CD4-positive, alpha-beta memory T cell (primary cell): ENCODE measurements at regions not wholly inside any gene's neighbourhood (a gene's known extent, or its start where the extent isn't known, plus 50 kb on each side); places are given as distances from the start of the nearest gene placed in this dataset.

Experiments
- CTCF ChIA-PET: fragments of 350-600 bp; sonication (Branson Sonifier 250); formaldehyde crosslinking; loops from one replicate; lab custom pipeline; 2021; ENCODE audit warnings: inconsistent platforms; ENCODE audit not compliant: partially characterized antibody; lab: Charles Lee
- POLR2A ChIA-PET: fragments of 350-600 bp; sonication (Branson Sonifier 250); formaldehyde crosslinking; loops from one replicate; lab custom pipeline; 2021; ENCODE audit not compliant: partially characterized antibody; lab: Charles Lee
- DNase-seq, 5 donors: peaks; one replicate each; pipeline versions ENCODE4 v3.0.0 to v3.0.0-alpha.2; 2020 to 2022; ENCODE audit warnings: mixed read lengths in 1 of 5
- H3K27ac ChIP-seq: one replicate; pipeline ENCODE4 v1.7.0; 2013; ENCODE audit warnings: low read depth, low read length
- H3K27me3 ChIP-seq: 2 replicates; pipeline ENCODE4 v1.7.0; 2013; ENCODE audit warnings: mild to moderate bottlenecking, low read length, moderate library complexity; ENCODE audit not compliant: insufficient read depth
- H3K36me3 ChIP-seq: 2 replicates; pipeline ENCODE4 v1.7.0; 2013; ENCODE audit warnings: mild to moderate bottlenecking, low read length, moderate library complexity; ENCODE audit not compliant: insufficient read depth
- H3K4me1 ChIP-seq: 2 replicates; pipeline ENCODE4 v1.7.0; 2013; ENCODE audit warnings: mild to moderate bottlenecking, low read length, moderate library complexity; ENCODE audit not compliant: insufficient read depth
- H3K4me3 ChIP-seq, 2 donors: one replicate each; pipeline ENCODE4 v1.7.0; 2013; ENCODE audit warnings: low read length in 2 of 2, mild to moderate bottlenecking in 1 of 2
- H3K9me3 ChIP-seq, 2 donors: one replicate each; pipeline ENCODE4 v1.7.0; 2013; ENCODE audit warnings: low read length in 2 of 2, control low read depth in 1 of 2; ENCODE audit not compliant: control insufficient read depth in 1 of 2
- H3K27ac Mint-ChIP-seq, 7 donors: one replicate each; pipeline ENCODE4 v1.8.0; 2020 to 2021; ENCODE audit warnings: mixed read lengths in 7 of 7, mild to moderate bottlenecking in 6 of 7, inconsistent platforms in 3 of 7, moderate library complexity in 3 of 7
- H3K27me3 Mint-ChIP-seq, 2 donors: one replicate each; pipeline ENCODE4 v1.8.0; 2020 to 2021; ENCODE audit warnings: mixed read lengths in 2 of 2
- H3K36me3 Mint-ChIP-seq, 2 donors: one replicate each; pipeline ENCODE4 v1.8.0; 2020 to 2021; ENCODE audit warnings: mixed read lengths in 2 of 2, inconsistent platforms in 1 of 2, mild to moderate bottlenecking in 1 of 2
- H3K4me1 Mint-ChIP-seq, 4 donors: one replicate each; pipeline ENCODE4 v1.8.0; 2020 to 2021; ENCODE audit warnings: mixed read lengths in 4 of 4, mild to moderate bottlenecking in 1 of 4
- H3K4me3 Mint-ChIP-seq, 8 donors: one replicate each; pipeline ENCODE4 v1.8.0; 2020 to 2021; ENCODE audit warnings: mixed read lengths in 8 of 8, mild to moderate bottlenecking in 7 of 8, moderate library complexity in 6 of 8, inconsistent platforms in 3 of 8
- H3K9me3 Mint-ChIP-seq, 8 donors: one replicate each; pipeline ENCODE4 v1.8.0; 2020 to 2021; ENCODE audit warnings: mixed read lengths in 8 of 8, mild to moderate bottlenecking in 5 of 8, inconsistent platforms in 3 of 8, moderate library complexity in 1 of 8
- intact Hi-C: fragments of 100-400 bp; cut with micrococcal nuclease; formaldehyde crosslinking; loops from one replicate; pipeline ENCODE4 v1.15.1; 2023

GRCh38 chr2:111710085-111710484 lies 173.9 kb downstream of the ANAPC1 start:
- peaks cover 5 to 11% (median 8%) of the 10 kb centered on the region in 4 donors for H3K4me1 Mint-ChIP-seq
- ChIA-PET CTCF (no interaction called here), POLR2A (no interaction called here)
- intact Hi-C loops, result no loop called here
- Histone ChIP-seq H3K27ac (no peak overlapping the region), H3K4me1 (peaks cover 11% of the 10 kb centered on the region), H3K36me3 (no peaks in the 10 kb centered on the region), H3K4me3 (no peak overlapping the region), H3K27me3 (no peaks in the 10 kb centered on the region), H3K9me3 (no peaks in the 10 kb centered on the region)
- no peaks in the 10 kb centered on the region for H3K36me3 Mint-ChIP-seq
- DNase-seq, result no peak
- no peak overlapping the region for H3K27ac Mint-ChIP-seq
- H3K27me3 Mint-ChIP-seq, result no peaks in the 10 kb centered on the region
- no peak overlapping the region for H3K4me3 Mint-ChIP-seq
- no peaks in the 10 kb centered on the region for H3K9me3 Mint-ChIP-seq

- Mint-ChIP-seq H3K4me3 (no peak overlapping the region), H3K27me3 (no peaks in the 10 kb centered on the region), H3K36me3 (no peaks in the 10 kb centered on the region), H3K9me3 (no peaks in the 10 kb centered on the region), H3K4me1 (peaks cover 3 to 6% (median 5%) of the 10 kb centered on the region in 4 donors), H3K27ac (no peak overlapping the region)
- Histone ChIP-seq H3K36me3 (no peaks in the 10 kb centered on the region), H3K9me3 (no peaks in the 10 kb centered on the region), H3K4me3 (no peak overlapping the region), H3K4me1 (peaks cover 6% of the 10 kb centered on the region), H3K27me3 (no peaks in the 10 kb centered on the region), H3K27ac (no peak overlapping the region)
- ChIA-PET CTCF (no interaction called here), POLR2A (no interaction called here)
- no peak for DNase-seq
- intact Hi-C loops, result no loop called here
Measured at GRCh38 chr2:111710613-111711012, 173.4 kb downstream of the ANAPC1 start.

- Histone ChIP-seq H3K9me3 (no peaks in the 10 kb centered on the region), H3K27ac (no peak overlapping the region), H3K27me3 (no peaks in the 10 kb centered on the region), H3K4me3 (no peak overlapping the region), H3K4me1 (no peaks in the 10 kb centered on the region), H3K36me3 (no peaks in the 10 kb centered on the region)
- Mint-ChIP-seq H3K9me3 (no peaks in the 10 kb centered on the region), H3K27ac (no peak overlapping the region), H3K4me3 (no peak overlapping the region), H3K4me1 (no peaks in the 10 kb centered on the region), H3K27me3 (no peaks in the 10 kb centered on the region), H3K36me3 (no peaks in the 10 kb centered on the region)
- no peak for DNase-seq
- intact Hi-C loops, result no loop called here
- ChIA-PET POLR2A (no interaction called here), CTCF (no interaction called here)
Measured at GRCh38 chr2:111711270-111711669, 172.7 kb downstream of the ANAPC1 start.

GRCh38 chr2:111712361-111712760 lies 171.6 kb downstream of the ANAPC1 start:
- Histone ChIP-seq H3K4me1 (no peaks in the 10 kb centered on the region), H3K27ac (no peak overlapping the region), H3K4me3 (no peak overlapping the region), H3K9me3 (no peaks in the 10 kb centered on the region), H3K27me3 (no peaks in the 10 kb centered on the region), H3K36me3 (no peaks in the 10 kb centered on the region)
- no peaks in the 10 kb centered on the region for H3K4me1 Mint-ChIP-seq
- H3K9me3 Mint-ChIP-seq, result no peaks in the 10 kb centered on the region
- CTCF ChIA-PET, result no interaction called here
- intact Hi-C loops, result no loop called here
- no peaks in the 10 kb centered on the region for H3K27me3 Mint-ChIP-seq
- DNase-seq, result no peak
- H3K4me3 Mint-ChIP-seq, result no peak overlapping the region
- POLR2A ChIA-PET, result interaction anchor here (1.5 kb wide), 1 partner anchor 14 kb away, joined by 3 read pairs; no protein-coding TSS in a partner anchor
- no peak overlapping the region for H3K27ac Mint-ChIP-seq
- no peaks in the 10 kb centered on the region for H3K36me3 Mint-ChIP-seq

- no peak overlapping the region for H3K27ac ChIP-seq
- Mint-ChIP-seq H3K27me3 (no peaks in the 10 kb centered on the region), H3K4me1 (no peaks in the 10 kb centered on the region), H3K27ac (no peak overlapping the region), H3K36me3 (no peaks in the 10 kb centered on the region), H3K9me3 (no peaks in the 10 kb centered on the region), H3K4me3 (no peak overlapping the region)
- DNase-seq, result no peak
- no peaks in the 10 kb centered on the region for H3K4me1 ChIP-seq
- POLR2A ChIA-PET, result interaction anchor here (1.5 kb wide), 1 partner anchor 14 kb away, joined by 3 read pairs; no protein-coding TSS in a partner anchor
- H3K36me3 ChIP-seq, result no peaks in the 10 kb centered on the region
- no peaks in the 10 kb centered on the region for H3K27me3 ChIP-seq
- CTCF ChIA-PET, result no interaction called here
- H3K9me3 ChIP-seq, result no peaks in the 10 kb centered on the region
- no peak overlapping the region for H3K4me3 ChIP-seq
- intact Hi-C loops, result no loop called here
Measured at GRCh38 chr2:111712940-111713515, 171.0 kb downstream of the ANAPC1 start.

GRCh38 chr2:111715987-111716904 lies 167.7 kb downstream of the ANAPC1 start:
- H3K27me3 ChIP-seq, result no peaks in the 10 kb centered on the region
- ChIA-PET CTCF (no interaction called here), POLR2A (no interaction called here)
- H3K9me3 ChIP-seq, result no peaks in the 10 kb centered on the region
- Mint-ChIP-seq H3K4me1 (no peaks in the 10 kb centered on the region), H3K27me3 (no peaks in the 10 kb centered on the region), H3K27ac (no peak overlapping the region), H3K36me3 (no peaks in the 10 kb centered on the region), H3K9me3 (no peaks in the 10 kb centered on the region), H3K4me3 (no peak overlapping the region)
- no peak overlapping the region for H3K27ac ChIP-seq
- intact Hi-C loops, result no loop called here
- DNase-seq, result no peak
- no peak overlapping the region for H3K4me3 ChIP-seq
- H3K4me1 ChIP-seq, result no peaks in the 10 kb centered on the region
- H3K36me3 ChIP-seq, result no peaks in the 10 kb centered on the region

GRCh38 chr2:111716905-111717775 lies 166.9 kb downstream of the ANAPC1 start:
- Mint-ChIP-seq H3K27me3 (no peaks in the 10 kb centered on the region), H3K27ac (no peak overlapping the region), H3K9me3 (no peaks in the 10 kb centered on the region), H3K36me3 (no peaks in the 10 kb centered on the region), H3K4me3 (no peak overlapping the region), H3K4me1 (no peaks in the 10 kb centered on the region)
- intact Hi-C loops, result no loop called here
- H3K4me1 ChIP-seq, result no peaks in the 10 kb centered on the region
- DNase-seq, result no peak
- H3K27ac ChIP-seq, result no peak overlapping the region
- ChIA-PET CTCF (no interaction called here), POLR2A (no interaction called here)
- no peak overlapping the region for H3K4me3 ChIP-seq
- no peaks in the 10 kb centered on the region for H3K27me3 ChIP-seq
- H3K36me3 ChIP-seq, result no peaks in the 10 kb centered on the region
- no peaks in the 10 kb centered on the region for H3K9me3 ChIP-seq
